Hepatic stellate cell (primary cell): ENCODE measurements at regions not wholly inside any gene's neighbourhood (a gene's known extent, or its start where the extent isn't known, plus 50 kb on each side); places are given as distances from the start of the nearest gene placed in this dataset.

Experiments
- DNase-seq: peaks from one replicate; pipeline ENCODE4 v3.0.0; 2011; ENCODE audit warnings: low spot score

- DNase-seq: no peak
Observed at GRCh38 chr11:13062115-13062514, 53.0 kb downstream of the RASSF10 start.

DNA sequence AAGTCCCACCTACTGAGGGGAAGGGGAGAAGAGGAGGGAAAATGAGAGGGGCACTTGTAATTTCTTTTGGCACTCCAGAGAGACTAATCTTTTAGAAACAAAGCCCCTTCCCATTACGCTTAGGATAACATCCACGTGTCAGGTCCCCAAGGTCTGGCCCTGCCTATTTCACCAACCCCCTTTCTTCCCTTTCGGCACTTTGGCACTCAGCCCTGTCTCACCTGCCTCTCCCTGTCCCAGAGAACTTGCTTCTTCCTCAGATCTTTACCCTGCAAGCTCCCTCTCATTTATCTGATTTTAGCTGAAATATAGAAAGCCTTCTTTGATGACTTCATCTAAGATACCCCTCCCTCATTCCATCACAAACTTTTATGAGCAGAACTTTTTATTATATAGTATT, 55.5 kb downstream of the RASSF10 start:
- no peak for DNase-seq

DNA sequence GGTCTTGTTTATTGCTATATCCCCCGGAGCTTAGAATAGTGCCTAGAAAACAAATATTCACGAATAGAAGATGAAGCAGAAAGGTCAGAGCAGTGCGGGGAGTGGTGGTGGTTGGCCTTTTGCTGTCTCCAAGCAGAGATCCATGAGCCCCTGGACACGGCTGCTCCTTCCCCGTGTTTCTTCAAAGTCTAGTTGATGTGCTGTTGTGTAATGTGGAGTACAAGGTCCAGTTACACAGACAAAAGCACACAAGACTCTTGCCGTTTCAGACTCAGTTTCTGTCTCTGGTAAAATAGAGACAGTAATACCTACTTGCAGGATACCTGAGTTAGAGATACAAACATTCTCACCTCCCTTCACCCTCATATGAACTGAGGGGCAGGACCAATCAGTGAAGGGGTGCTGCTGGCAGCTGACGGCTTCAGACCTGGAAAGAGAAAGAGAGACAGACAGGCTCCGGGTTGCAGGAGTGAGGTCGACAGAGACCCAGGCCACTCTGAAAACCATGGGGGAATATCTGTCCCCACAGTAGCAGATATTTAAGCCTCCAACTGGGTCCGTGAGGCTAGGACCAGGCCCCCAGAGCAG, 56.2 kb downstream of the RASSF10 start:
- no peak for DNase-seq

DNA sequence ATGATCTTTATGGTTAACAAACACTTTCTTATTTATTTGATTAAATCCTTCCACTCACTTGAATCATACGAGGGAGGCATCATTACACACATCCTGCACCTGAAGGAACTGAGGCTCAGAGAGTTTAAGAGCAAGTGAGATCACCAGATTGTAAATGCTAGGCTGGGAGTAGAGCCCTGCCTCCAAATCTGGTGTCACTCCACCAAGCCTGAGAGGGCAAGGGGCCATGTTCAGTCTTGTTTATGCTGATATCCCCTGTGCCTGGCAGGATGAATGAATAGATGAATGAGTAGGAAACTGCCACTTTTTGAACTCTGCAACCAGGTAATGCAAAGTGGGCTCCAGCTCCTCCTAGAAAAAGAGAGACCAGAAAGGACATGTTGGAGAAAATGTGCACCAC, 59.1 kb downstream of the RASSF10 start:
- no peak for DNase-seq

DNA sequence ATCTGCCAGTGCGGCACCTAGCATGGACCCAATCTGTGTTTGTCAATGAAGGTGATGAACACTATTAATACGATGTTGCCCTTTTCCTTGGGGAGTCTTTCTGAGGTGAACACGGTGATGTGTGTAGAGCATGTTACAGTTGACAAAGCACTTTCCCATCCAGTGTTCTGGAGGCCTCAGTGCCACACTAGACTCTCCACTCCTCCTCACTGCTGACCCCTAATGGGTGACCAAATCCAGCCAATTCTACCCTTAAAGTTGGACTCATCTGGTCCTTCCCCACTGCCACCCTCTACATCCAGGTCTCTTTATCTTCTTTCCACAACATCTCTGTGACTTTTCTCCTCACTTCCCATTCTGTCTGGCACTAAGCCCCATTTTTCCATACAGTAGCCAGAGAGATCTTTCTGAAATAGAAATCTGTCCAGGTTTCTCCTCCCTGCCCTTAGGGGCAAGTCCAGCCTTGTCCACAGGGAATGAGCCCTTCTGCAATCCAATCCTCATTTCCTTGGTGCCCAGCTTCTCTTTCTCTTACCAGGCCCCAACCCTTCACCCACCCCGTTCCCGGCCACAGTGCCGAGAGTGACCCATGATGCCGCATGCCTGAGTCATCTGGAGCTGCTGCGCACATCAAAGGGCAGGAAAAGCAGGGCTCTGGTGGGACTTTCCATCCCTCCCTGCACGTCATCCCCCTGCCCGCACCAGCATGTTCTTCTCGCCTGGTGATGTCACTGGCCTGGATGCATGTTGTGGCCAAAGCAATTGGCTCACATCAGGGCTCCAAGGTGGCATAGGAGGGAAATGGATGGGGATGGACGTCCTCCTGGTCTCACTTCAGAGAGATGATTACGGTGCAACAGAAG, 64.2 kb downstream of the RASSF10 start:
- DNase-seq: no peak

DNA sequence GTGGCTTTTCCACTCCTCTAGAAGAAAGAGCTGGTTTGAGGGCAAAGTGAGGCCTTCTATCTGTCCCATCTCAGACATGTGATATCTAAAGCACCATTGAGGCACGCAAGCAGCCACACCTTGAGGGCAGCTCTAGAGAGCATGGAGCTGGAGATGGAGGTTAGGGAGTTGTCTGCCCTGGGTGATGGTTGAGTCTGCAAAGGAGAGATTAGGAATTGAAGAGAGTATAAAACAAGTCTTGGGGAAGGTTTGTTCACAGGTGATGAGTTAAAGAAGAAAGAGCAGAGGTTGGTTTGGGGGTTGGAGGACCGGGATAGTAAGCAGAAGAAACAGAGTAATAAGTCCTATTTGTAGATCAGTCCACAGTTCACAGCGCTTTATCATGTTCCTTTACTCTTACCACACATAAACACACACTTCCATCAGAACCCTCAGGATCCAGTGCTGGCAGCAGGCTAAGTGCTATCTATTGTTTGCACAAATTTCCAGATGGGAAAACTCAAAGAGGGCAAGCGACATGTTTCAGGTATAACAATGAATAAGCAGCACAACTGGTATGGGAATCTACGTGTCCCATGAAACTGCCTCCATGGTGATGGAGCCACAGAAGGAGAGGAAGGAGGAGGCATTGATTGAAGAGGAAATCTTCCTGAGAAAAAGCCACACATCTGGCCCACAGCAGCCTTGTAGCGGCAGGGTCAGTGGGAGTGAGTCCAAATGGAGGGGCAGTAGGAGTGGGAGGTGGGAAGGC, 65.8 kb downstream of the RASSF10 start:
- DNase-seq: no peak

- no peak for DNase-seq
Observed at GRCh38 chr11:13076961-13077360, 67.8 kb downstream of the RASSF10 start.

- DNase-seq: no peak
Observed at GRCh38 chr11:13080861-13081260, 71.7 kb downstream of the RASSF10 start.

GRCh38 chr11:13082588-13082987, 73.5 kb downstream of the RASSF10 start:
- DNase-seq: no peak

DNA sequence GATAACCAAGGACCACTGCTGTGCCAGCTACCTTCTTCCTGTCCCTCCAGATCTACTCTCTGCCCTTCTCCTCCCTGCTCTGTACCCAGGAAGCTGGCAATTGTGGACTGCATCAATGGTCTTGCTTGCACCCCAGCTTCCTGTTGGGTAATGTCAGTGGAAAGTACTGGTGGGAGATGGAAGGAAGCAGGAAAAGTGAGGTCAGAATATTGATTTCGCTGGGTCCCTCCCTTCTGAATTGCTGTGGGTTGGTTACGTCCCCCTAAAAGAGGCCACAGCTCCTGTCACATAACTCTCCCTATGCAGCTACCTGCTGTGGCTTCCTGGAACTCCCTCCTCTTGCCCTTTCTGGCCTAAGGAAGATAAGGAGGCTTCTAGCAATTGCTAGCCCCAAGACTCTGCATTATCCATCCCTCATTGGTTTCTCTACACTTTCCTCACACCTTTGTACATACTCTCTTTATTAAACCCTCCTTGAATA, 81.2 kb downstream of the RASSF10 start:
- no peak for DNase-seq

DNA sequence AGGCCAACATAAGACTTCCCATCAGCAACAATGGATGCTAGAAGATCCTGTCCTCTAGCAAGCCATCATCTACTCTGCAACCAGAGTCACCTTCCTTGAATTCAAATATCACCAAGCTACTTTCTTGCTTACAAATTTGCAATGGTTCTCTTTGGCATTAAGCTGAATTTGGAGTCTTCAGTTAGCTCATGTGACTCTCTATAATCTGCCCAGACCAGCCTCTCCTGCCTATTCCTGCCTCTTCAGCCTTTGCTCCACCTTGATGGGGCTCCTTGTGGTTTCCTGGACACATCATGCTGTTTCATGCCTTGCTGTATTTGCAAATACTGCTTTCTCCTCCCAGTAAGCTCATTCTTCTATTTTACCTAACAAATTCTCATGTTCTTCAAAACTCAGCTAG, 82.3 kb downstream of the RASSF10 start:
- no peak for DNase-seq

GRCh38 chr11:13091804-13092203, 82.7 kb downstream of the RASSF10 start:
- DNase-seq: no peak

- no peak for DNase-seq
Observed at GRCh38 chr11:13094930-13095687, 86.0 kb downstream of the RASSF10 start.

DNA sequence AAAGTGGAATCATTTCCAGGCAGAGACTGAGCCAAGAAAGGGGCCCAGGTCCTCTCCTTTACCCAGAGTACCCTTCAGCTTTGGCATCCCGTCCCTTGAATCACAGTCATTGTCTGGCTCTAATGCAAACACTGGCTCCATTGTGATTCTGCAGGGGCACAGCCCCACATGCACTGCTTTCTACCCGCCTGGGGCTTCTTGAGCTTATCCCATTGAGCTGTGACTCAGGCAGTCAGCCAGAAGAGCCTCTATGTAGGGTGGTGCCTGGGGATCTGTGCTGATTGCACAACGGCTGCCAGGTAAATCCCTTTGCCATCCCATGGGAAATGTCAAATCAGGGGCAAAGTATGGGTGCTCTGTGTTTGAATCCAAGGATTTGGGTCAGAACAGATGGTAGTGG, 88.9 kb downstream of the RASSF10 start:
- DNase-seq: no peak

DNA sequence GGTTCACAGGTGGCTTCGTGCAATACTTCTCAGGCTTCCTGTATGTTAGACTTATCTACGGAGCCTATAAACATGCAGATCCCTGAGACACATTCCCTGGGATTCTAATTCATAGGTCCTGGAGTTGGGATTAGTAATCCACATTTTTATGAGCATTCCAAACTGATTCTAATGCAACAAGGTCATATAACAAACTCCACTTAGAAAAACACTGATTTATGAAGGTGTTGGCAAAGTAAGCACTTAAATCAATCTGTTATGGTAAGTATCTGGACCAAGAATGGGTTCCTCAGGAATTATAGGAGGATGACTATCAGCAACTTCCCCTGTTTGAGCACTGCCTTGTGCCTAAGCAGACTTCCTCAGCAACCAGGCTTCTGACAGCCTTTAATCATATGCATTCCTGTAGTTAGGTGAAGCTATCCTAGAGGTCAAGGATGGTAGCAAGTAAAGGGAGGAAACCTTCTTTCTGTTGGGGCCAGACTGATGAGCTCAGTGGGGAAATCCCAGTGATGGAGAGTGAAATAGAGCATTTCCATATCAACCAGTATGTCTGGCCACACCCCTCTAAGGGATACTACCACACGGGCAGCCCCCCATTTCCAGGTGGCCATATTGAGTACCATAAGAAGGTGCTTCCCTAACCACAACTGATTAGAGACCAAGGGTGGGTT, 89.6 kb downstream of the RASSF10 start:
- no peak for DNase-seq

GRCh38 chr11:13101644-13102512, 92.8 kb downstream of the RASSF10 start:
- no peak for DNase-seq

DNA sequence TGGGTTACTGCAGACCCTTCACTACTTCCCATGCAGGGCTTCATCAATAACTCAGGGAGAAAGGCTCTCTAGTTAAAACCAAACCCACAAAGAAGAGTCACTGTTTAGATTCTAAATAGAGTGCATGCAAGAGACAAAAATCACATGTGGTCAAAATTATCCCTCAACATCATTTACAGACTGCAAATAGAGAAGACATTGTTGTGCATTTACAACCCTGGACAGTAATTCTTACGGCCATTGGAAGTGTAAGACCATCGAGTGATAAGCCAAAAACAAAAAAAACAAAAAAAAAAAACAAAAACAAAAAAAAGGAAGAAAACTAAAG, 93.4 kb downstream of the RASSF10 start:
- DNase-seq: no peak

GRCh38 chr11:13102865-13103539, 93.9 kb downstream of the RASSF10 start:
- DNase-seq: no peak

- DNase-seq: no peak
Observed at GRCh38 chr11:13103962-13104554, 94.9 kb downstream of the RASSF10 start.
